ENCODE measurements at regions not wholly inside any gene's neighbourhood (a gene's known extent, or its start where the extent isn't known, plus 50 kb on each side); places are given as distances from the start of the nearest gene placed in this dataset.
"Not testable (repeated sequence)": the region's sequence is repeated elsewhere in the genome, so short reads cannot be mapped to it uniquely, and the experiment has no call there.

DNA sequence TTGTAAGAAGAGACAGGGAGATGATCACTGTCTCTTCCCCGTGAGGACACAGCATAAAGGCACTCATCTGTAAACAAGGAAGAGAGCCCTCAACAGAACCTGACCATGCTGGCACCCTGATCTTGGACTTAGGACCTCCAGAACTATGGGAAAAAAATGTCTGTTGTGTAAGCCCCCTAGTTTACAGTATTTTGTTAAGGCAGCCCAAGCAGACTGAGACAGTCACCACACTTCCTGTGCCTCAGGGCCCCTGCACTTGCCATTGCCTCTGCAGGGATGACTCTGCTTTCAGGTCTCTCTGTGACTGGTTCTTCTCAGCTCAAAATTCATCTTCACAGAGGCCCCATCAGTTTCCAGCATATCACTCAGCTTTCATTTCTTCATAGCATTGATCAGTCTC is 372.1 kb downstream of the TLE1 start:
- TF ChIP-seq, protein P1, sequence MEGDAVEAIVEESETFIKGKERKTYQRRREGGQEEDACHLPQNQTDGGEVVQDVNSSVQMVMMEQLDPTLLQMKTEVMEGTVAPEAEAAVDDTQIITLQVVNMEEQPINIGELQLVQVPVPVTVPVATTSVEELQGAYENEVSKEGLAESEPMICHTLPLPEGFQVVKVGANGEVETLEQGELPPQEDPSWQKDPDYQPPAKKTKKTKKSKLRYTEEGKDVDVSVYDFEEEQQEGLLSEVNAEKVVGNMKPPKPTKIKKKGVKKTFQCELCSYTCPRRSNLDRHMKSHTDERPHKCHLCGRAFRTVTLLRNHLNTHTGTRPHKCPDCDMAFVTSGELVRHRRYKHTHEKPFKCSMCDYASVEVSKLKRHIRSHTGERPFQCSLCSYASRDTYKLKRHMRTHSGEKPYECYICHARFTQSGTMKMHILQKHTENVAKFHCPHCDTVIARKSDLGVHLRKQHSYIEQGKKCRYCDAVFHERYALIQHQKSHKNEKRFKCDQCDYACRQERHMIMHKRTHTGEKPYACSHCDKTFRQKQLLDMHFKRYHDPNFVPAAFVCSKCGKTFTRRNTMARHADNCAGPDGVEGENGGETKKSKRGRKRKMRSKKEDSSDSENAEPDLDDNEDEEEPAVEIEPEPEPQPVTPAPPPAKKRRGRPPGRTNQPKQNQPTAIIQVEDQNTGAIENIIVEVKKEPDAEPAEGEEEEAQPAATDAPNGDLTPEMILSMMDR (IDR thresholded peaks at IDR 0.05): no peak
- Mint-ChIP-seq H3K27me3 (ENCODE audit: low read depth) (no peaks in the 10 kb centered on the region), H3K36me3 (ENCODE audit: low read depth) (no peaks in the 10 kb centered on the region), H3K4me3 (ENCODE audit: unreplicated experiment) (no peak overlapping the region), H3K27ac (ENCODE audit: unreplicated experiment) (no peak overlapping the region), H3K4me1 (ENCODE audit: low read depth) (no peaks in the 10 kb centered on the region), H3K9me3 (ENCODE audit: low read depth) (peaks cover 11% of the 10 kb centered on the region)
- no peak for DNase-seq (ENCODE audit: low spot score)

DNA sequence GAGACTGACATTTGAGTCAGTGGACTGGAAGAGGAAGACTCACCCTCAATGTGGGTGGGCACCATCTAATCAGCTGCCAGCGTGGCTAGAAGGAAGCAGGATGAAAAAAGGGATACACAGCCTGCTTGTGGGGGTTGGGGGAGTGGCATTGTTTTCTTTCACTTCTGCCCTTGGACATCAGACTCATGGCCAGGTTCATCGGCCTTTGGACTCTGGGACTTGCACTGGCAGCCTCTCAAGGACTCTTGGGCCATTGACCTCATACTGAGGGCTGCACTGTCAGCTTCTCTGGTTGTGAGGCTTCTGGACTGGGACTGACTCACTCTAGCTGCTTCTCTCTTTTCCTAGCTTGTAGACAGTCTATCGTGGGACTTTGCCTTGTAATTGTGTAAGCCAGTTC is 374.9 kb downstream of the TLE1 start:
- no peak for DNase-seq (ENCODE audit: low spot score)
- H3K27ac Mint-ChIP-seq (ENCODE audit: unreplicated experiment): no peak overlapping the region

DNA sequence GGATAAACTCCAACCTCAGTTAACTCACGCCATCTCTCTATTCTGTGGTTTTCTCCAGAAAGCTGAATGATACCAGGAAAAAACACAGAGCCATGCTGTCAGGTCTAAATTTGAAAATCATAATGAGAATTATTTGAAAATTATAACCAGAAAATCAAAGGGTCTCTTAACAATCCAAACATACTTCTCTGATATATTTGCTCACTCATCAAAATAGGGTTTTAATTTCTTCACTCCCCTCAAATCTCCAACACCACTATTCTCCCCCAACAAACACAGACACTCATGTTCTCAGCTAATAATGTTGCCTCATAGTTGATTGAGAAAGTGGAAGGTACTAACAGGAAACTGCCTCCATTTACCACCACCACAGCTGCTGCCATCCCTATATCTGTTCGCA is 375.5 kb downstream of the TLE1 start:
- Mint-ChIP-seq H3K9me3 (ENCODE audit: low read depth) (peaks cover 14% of the 10 kb centered on the region), H3K4me3 (ENCODE audit: unreplicated experiment) (no peak overlapping the region), H3K27me3 (ENCODE audit: low read depth) (no peaks in the 10 kb centered on the region), H3K27ac (ENCODE audit: unreplicated experiment) (no peak overlapping the region), H3K36me3 (ENCODE audit: low read depth) (peaks cover 1% of the 10 kb centered on the region), H3K4me1 (ENCODE audit: low read depth) (no peaks in the 10 kb centered on the region)
- no peak for DNase-seq (ENCODE audit: low spot score)
- TF ChIP-seq, protein P1 (IDR thresholded peaks at IDR 0.05): no peak

More for the DNA sequence above, 374.9 kb downstream of the TLE1 start:
- Mint-ChIP-seq H3K9me3 (ENCODE audit: low read depth) (peaks cover 11% of the 10 kb centered on the region), H3K4me3 (ENCODE audit: unreplicated experiment) (no peak overlapping the region), H3K36me3 (ENCODE audit: low read depth) (peaks cover 1% of the 10 kb centered on the region), H3K27me3 (ENCODE audit: low read depth) (no peaks in the 10 kb centered on the region), H3K4me1 (ENCODE audit: low read depth) (no peaks in the 10 kb centered on the region)
- TF ChIP-seq, protein P1 (IDR thresholded peaks at IDR 0.05): no peak

DNA sequence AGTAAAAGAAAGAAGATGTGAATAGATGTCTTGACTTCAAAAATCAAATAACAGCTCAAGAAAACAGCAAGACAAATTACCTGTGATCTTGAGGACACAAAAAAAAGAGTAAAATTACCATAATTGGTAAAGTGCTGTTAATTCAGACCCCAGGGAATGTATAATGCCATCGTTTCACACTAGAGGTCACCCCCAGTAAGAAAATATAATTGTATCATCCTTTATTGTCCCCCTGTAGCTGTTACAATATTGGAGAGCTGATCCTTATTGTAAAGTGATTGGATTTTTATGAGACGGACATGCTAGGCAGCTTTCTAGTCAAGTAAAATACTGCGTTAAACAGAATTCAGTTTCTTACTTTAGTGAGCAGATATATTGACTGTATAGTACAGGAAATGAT is 377.0 kb downstream of the TLE1 start:
- no peak for DNase-seq (ENCODE audit: low spot score)
- H3K4me1 Mint-ChIP-seq (ENCODE audit: low read depth): no peaks in the 10 kb centered on the region
- peaks cover 1% of the 10 kb centered on the region for H3K36me3 Mint-ChIP-seq (ENCODE audit: low read depth)
- TF ChIP-seq, protein P1 (IDR thresholded peaks at IDR 0.05): peak; percentile 40
- H3K27ac Mint-ChIP-seq (ENCODE audit: unreplicated experiment): no peak overlapping the region
- peaks cover 18% of the 10 kb centered on the region for H3K9me3 Mint-ChIP-seq (ENCODE audit: low read depth)
- H3K4me3 Mint-ChIP-seq (ENCODE audit: unreplicated experiment): no peak overlapping the region
- H3K27me3 Mint-ChIP-seq (ENCODE audit: low read depth): no peaks in the 10 kb centered on the region

DNA sequence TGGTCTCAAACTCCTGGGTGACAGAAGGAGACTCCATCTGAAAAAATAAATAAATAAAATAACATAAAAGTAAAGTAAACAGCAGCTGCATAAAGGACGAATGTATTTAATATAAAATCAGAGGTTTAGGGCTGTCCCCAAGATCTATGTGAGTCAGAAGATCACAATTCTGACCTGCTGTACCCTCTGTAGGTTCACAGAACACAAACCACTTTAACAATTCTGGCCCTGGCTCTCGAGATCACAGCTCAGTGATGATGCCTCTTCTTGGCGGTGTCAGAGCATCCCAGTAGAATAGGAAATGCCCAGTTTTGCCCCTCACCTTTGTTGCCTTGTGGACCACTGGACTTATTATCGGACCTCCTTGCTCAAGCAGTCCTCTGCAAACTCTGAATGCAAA is 380.9 kb downstream of the TLE1 start:
- no peak overlapping the region for H3K27ac Mint-ChIP-seq (ENCODE audit: unreplicated experiment)
- H3K4me3 Mint-ChIP-seq (ENCODE audit: unreplicated experiment): no peak overlapping the region
- no peaks in the 10 kb centered on the region for H3K4me1 Mint-ChIP-seq (ENCODE audit: low read depth)
- peaks cover 7% of the 10 kb centered on the region for H3K9me3 Mint-ChIP-seq (ENCODE audit: low read depth)
- no peak for DNase-seq (ENCODE audit: low spot score)
- TF ChIP-seq, protein P1 (IDR thresholded peaks at IDR 0.05): no peak
- H3K27me3 Mint-ChIP-seq (ENCODE audit: low read depth): no peaks in the 10 kb centered on the region
- peaks cover 1% of the 10 kb centered on the region for H3K36me3 Mint-ChIP-seq (ENCODE audit: low read depth)

DNA sequence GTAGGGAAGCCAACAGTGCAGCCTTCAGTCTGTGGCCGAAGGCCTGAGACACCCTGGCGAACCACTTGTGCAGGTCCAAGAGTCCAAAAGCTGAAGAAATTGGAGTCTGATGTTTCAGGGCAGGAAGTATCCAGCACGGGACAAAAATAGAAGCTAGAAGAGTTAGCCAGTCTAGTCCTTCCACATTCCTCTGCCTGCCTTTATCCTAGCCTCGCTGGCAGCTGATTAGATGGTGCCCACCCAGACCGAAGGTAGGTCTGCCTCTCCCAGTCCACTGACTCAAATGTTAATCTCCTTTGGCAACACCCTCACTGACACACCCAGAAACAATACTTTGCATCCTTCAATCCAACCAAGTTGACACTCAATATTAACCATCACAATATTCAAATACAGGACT is 381.6 kb downstream of the TLE1 start:
- not testable (repeated sequence) for H3K4me1 Mint-ChIP-seq (ENCODE audit: low read depth); H3K9me3 Mint-ChIP-seq (ENCODE audit: low read depth)

More for the DNA sequence above, 381.6 kb downstream of the TLE1 start:
- H3K27ac Mint-ChIP-seq (ENCODE audit: unreplicated experiment); H3K4me3 Mint-ChIP-seq (ENCODE audit: unreplicated experiment); H3K27me3 Mint-ChIP-seq (ENCODE audit: low read depth); DNase-seq (ENCODE audit: low spot score); H3K36me3 Mint-ChIP-seq (ENCODE audit: low read depth): not testable (repeated sequence)

Data from chondrocyte (in vitro differentiated cells).